Stimulated activated CD8-positive, alpha-beta memory T cell treated with anti-CD3 and anti-CD28 coated beads, Interleukin-15, amount 100 ng/mL, for 48 hours (primary cell): ENCODE measurements at regions not wholly inside any gene's neighbourhood (a gene's known extent, or its start where the extent isn't known, plus 50 kb on each side); places are given as distances from the start of the nearest gene placed in this dataset.

Source experiments
- DNase-seq, 2 donors: peaks; one replicate each; pipeline ENCODE4 v3.0.0-alpha.2; 2020; ENCODE audit warnings: low read depth in 2 of 2

GRCh38 chr10:25661632-25662031 lies 272.4 kb upstream of the MYO3A start:
- DNase-seq, result no peak

- DNase-seq, result no peak
Measured at GRCh38 chr10:25666276-25666675, 267.8 kb upstream of the MYO3A start.

DNA sequence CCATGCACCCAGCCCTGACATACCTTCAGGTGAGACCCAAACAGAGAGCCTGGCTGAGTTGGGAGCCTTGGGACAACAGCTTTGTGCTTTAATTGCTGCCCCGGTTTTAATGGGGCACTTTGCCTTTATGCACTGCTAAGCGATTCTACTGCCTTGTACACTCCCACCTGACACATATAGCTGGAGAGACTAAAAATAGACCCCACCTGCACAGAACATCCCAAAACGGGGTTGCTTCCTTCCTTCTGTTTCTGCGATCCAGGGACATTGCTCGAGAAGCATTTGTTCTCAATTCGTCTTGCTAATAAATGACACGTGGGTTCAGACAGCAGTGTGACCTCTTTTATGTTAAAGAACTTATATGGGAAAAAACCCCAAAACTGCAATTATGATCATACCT lies 258.8 kb upstream of the MYO3A start:
- no peak for DNase-seq

- no peak for DNase-seq
Measured at GRCh38 chr10:25675615-25676014, 258.4 kb upstream of the MYO3A start.

- DNase-seq, result no peak
Measured at GRCh38 chr10:25678220-25678619, 255.8 kb upstream of the MYO3A start.

GRCh38 chr10:25678666-25679065 lies 255.4 kb upstream of the MYO3A start:
- no peak for DNase-seq

GRCh38 chr10:25682203-25682851 lies 251.7 kb upstream of the MYO3A start:
- no peak for DNase-seq

GRCh38 chr10:25683344-25683743 lies 250.7 kb upstream of the MYO3A start:
- DNase-seq, result no peak

DNA sequence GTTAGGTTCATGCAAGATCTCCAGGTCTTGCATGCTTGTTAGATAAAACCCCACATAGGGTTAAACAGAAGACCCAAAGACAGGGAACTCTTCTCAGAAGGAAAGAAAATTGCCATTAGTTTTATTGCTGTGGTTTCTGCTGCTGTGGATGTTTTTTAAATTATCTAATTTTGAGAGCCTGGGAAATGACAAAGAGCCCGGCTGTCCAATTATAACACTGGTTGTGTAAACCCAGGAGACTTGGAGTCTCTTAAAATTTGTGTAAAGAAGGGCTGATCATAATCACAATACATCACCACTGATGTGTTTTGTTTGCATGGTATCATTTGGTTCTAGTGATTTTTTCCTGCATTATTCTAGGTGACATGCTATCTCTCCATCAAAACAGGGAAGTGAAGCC lies 246.5 kb upstream of the MYO3A start:
- no peak for DNase-seq

DNA sequence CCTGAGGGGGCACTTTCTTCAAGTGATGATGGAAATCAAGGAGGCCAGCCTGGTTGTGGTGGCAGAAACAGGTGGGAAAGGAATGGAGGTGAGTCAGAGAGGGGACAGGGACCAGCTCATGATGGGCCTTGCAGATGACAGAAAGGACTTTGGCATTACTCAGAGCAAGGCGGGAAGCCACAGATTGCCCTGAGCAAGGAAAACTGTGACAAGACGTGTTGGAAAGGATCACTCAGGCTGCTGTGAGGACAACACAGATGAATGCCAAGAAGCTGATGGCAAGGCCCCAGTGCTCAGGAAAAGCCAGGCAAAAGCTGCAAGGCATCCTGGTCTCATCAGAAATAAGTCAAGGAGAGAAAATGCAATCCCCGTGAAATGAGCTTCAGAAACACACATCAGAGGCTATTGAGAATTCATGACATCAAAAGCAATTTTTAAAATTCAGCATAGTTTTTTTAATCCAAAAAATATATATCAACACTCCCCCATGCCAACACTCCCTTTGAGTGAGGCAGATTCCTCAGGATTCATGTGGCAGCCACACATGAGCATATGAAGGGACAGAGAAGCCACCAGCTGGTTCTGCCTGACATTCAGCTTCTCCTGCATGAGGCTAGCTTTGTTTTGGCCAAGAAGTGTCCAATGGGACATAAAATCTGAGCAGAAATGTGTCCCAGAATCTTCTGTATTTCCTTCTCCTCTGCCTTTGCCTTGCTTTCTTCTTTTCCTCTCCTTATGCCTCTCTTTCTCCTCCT lies 244.5 kb upstream of the MYO3A start:
- no peak for DNase-seq

- no peak for DNase-seq
Measured at GRCh38 chr10:25692761-25693160, 241.3 kb upstream of the MYO3A start.

DNA sequence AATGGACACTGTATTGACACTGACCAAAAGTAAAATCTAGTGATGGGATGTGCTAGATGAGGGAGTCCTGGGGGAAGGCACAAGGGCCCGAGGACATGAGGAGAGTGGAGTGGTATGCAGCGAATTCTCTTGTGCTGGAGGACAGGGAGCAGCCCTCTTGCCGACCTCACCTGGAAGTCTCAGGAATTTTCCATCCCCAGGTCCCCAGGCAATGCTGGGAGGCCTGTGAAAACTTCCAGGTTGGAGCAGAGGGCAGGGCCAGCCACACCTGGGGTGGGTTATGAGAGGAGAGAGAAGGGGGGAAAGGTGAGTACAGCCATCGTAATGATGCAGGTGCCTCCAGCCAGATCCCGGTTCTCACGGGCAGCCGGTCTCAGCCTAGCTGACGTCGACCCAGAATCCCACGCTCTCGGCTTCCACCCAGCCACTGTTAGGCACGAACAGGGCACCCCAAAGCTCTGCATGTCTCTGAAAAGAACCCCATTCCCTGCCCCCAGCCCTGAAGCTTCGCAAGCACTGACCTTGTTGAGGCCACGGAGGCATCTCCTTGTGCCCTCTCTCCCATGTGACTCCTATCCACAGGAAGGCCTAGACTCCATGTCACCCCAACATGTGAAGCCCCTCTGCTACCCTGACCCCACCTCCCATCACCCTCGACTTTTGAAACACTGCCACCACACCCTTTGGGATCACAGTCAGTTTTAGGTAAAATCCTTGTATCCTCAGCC lies 239.7 kb upstream of the MYO3A start:
- no peak for DNase-seq

- DNase-seq, result no peak
Measured at GRCh38 chr10:25694971-25695370, 239.1 kb upstream of the MYO3A start.

- DNase-seq, result no peak
Measured at GRCh38 chr10:25695586-25695985, 238.4 kb upstream of the MYO3A start.

DNA sequence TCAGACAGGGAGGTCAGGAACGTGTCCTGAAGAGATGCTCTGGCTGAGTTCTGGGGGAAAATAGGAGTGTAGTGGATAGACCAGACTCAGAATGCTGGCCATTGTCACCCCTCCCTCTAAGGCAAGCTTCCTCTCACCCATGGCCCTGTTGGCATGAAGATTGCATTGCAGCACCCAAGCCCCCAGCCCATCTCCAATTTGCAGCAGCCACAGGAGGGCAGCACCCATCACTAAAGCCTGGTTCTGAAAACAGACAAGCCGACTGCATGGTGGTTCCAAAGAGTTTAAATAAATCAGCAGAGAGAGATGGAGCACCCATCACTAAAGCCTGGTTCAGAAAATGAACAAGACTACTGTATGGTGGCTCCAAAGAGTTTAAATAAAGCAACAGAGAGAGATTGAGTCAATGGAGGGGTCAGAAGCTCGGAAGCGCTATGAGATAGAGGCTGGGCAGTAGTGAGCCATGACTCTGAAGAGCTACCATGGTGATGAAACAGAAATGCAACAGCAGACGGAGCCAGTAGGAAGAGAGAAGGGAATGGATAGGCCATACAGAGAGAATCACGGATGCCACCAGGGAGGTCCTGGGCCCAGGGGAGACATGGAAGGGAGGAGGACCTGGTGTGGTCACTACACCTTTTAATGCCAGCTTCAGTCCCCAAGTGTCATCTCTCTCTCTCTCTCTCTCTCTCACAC lies 237.9 kb upstream of the MYO3A start:
- no peak for DNase-seq

DNA sequence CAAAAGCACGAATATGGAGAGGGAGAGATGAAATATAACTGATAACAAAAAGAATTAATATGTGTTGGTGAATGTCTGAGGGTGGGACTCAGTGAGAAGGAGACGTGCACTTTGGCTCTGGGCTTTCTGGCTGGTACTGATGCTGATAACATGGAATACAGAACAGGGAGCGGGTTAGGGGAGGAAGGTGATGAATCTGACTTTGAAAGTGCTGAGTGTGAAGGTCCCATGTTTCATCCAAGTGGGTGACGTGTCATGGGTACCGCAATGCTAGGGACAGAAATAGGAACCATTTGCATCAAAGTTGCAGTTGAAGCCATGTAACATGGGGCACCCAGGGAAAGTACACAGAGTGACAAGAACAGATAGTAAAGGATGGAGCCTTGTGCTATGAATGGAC lies 236.6 kb upstream of the MYO3A start:
- no peak for DNase-seq

GRCh38 chr10:25698638-25699037 lies 235.4 kb upstream of the MYO3A start:
- no peak for DNase-seq

DNA sequence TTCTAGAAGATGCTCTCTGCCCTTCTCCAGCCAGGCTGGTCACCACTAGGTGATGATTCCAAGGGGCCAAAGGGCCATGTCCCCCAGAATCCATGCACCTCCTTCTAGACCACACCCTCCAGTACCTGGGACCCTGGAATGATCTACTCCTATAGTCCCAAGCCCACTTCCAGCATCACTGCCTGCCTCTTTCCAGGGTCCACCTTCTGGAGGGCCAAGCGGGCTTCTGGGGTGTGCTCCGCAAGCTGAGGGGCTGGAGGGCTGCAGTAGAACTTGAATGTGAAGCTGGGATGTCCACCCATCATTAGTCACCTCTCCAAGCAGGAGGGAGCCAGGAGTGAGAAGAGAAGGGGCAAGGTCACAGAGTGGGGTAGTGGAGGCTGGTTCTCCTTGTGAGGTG lies 234.4 kb upstream of the MYO3A start:
- no peak for DNase-seq

DNA sequence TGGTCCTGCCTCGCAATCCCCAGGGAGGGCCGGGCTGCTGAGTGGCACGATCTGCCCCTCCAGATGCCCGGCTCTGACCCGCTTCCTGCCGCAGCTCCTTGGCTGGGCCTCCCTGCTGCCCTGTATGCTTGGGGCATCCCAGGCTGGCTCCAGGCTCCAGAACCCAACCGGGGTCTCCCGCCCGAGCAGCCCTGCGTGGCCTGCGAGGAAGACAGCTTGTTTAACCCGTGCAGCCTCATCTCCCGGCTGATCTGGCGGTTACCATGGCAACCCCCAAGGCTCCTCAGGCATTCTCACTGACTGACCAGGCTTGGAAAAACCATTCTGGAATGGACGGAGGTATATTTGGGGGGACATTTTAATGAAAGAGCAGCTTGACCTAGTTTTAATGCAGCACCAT lies 232.4 kb upstream of the MYO3A start:
- DNase-seq, result no peak

DNA sequence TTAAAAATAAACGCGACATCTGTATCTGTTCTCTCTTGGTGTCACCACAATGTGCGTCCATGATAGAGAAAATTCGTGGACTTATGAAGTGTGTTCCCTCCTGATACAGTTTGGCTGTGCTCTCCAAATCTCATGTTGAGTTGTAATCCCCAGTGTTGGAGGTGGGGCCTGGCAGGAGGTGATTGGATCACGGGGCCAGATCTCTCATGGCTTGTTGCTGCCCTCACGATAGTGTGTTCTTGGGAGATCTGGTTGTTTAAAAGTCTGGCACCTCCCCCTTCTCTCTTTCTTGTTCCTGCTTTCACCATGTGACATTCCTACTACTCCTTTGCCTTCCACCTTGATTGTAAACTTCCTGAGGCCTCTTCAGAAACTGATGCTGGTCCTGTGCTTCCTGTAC lies 229.4 kb upstream of the MYO3A start:
- no peak for DNase-seq

DNA sequence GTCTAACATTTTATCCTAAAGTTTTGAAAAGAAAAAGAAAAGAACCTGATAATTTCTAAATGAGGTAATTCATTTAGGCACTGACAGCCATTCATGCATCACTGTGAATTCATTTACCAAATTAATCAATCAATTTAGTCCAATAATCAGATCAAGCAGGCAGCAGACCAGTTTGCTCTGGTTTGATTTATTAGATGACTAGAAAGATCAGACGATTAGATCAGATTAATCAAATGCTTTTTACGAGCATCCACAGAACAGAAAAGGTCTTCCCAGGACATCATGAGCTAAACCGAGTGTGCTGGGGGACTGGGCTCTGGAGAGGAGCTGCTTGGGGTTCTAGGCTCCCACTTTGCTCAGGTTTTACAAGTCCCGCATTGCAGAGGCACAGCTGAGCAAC lies 226.5 kb upstream of the MYO3A start:
- no peak for DNase-seq

GRCh38 chr10:25707976-25708671 lies 225.9 kb upstream of the MYO3A start:
- DNase-seq, result no peak
